Activated CD4-positive, alpha-beta T cell treated with anti-CD3 and anti-CD28 coated beads for 4 hours (primary cell): ENCODE measurements at regions not wholly inside any gene's neighbourhood (a gene's known extent, or its start where the extent isn't known, plus 50 kb on each side); places are given as distances from the start of the nearest gene placed in this dataset.

Experiments
- DNase-seq, 2 donors: peaks; one replicate each; pipeline ENCODE4 v3.0.0-alpha.2; 2020

DNA sequence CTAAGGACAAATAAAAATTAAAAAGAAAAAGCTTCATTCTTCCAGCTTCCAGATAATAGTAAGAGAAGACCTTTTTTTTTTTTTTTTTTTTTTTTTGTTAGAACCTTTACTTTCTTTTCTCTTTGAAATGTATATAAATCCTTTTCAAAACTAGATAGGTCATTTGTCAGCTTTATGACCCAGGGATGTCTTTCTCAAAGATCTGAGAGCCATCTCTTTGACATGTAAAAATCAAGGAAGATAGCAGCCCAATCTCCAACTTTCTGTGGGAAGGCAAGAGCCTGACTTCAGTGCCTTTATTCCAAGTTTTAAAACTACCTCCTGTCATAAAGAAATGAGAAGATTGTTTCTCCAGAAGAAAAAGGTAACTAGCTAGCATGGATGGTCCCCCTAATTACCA, 203.3 kb upstream of the LRFN5 start:
- DNase-seq = no peak

DNA sequence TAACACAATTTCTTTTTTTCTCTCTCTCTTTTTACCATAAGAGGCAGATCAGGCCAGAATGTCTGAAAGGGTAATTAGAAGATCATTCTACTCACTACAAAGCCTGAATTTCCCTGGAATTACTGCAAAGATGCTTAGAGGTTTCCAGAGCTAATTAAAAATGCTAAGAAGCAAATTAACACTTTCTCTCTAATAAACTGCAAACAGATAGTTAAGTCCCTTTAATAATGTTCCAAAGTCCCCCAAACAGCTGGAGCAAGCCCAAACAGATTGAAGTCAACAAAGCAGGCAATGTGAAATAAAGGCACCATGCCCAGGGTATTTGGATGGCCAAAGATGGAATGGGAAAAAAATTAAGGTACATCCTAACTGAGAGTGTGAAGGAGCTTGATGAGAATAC, 208.8 kb upstream of the LRFN5 start:
- DNase-seq = no peak

DNA sequence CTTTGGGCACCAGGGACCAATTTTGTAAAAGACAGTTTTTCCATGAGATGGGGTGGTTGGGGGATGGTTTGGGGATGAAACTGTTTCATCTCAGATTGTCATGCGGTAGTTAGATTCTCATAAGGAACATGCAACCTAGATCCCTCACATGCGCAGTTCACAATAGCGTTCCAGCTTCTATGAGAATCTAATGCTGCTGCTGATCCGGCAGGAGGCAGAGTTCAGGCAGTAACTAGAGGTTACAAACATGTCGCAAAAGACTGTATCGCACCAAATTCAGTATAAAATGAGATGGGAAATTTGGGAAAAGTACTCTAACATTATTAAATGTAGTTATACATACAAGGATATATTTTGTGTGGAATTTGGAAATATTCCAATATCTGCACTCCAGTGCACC, 213.2 kb upstream of the LRFN5 start:
- DNase-seq = no peak

DNA sequence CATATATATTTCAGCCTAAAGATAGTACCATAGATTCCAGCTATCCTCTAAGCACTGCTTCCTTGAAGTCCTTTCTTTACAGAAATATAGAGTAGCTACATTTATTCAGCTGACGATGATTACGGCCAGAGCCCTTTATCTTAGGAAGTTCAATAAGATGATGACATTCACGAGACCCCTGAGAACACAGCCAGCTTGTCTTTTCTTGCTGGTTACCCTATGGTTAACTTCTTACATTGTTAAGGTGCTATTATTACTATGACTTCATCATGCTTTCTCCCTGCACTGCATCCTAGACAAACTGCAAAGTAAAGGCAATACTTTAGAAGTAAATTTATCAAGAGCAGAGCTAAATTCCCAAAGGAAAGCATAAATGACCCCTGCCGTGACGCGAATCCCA, 214.4 kb upstream of the LRFN5 start:
- DNase-seq = no peak

DNA sequence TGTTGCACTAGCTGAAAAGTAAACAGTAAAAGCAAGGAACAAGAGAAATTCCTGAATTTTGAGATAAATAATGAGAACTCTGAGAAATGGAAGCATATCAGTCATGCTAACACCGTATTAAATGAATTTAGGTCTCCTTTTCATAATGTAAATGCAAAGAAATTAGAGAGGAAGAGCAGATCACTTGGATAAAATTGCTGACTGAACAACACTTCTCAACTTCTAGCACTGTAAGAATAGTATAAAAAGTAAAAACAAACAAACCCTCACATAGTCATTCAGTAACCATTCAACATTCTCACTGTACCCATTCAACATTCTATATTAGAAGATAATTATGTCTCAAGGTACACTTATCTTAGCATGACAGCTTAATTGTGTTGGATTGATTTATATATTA, 217.3 kb upstream of the LRFN5 start:
- no peak for DNase-seq

DNA sequence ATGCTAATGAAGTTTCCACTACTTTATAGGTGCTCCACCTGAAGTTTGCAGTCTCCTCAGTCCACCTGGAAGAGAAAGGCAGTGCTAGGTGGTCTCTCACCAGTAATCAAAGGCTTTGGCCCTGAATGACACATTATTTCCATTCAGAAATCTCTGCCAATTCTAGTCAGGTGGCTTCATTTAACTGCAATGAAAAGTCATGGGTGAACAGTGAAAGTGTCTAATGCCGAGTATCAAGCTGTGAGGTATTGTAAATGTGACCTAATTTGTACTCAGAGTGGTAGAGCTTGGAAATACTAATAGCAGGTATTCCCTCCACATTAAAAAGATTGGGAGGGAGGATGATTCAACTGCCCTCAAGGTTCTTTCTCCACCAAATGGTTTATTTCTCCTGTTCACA, 220.9 kb upstream of the LRFN5 start:
- no peak for DNase-seq

DNA sequence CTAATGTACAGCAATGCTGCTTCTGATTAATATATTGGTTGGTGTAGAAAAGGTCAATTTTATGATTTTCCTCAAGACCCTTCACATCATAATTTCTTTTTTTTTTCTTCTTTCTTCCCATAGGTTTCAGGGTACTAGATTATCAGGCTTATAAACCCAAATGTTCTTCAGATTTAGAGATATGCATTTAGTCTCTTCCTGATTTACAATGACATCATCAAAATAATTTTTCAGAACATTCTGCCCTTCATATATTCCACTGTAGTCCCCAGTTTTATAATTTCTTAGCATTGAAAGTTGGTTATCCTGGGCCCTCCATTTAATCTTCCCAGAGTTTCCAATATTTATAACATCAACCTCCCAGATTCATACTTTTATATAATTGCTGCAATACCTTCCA, 226.7 kb upstream of the LRFN5 start:
- no peak for DNase-seq

DNA sequence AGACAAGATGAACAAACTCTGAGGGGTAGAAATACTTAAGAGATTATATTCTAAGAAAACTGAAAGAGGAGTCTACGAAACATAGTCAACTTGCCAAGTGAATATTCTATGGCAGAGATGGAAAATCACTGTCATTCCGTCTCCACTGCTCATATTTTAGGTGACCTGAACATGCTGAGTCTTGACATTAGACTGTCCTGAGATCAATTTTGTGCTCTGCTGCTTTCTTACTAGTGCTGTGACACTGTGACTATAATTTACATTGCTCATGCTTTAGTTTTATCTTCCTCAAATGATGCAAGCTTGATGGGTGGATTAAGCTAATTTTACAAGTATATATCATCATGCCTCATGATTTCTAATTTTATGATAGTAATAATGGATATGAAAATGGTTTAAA, 228.2 kb upstream of the LRFN5 start:
- no peak for DNase-seq

DNA sequence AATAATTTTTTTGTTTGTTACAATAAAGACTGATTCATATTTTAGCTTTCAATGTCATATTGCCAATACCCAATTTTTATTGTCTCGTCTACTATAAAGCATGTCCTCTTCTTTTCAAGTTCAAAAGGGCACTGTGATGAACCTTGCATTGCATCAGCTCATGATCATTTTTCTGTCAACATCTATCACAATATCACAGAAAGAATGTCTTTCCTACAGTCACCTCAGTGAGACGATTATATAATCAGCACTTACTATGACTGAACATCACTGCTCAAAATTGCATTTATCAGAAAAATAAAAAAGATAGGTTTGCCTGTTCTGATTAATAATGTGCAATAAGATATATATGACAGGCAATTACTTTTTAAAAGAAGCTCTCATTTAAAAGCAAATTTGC, 228.7 kb upstream of the LRFN5 start:
- DNase-seq = no peak

DNA sequence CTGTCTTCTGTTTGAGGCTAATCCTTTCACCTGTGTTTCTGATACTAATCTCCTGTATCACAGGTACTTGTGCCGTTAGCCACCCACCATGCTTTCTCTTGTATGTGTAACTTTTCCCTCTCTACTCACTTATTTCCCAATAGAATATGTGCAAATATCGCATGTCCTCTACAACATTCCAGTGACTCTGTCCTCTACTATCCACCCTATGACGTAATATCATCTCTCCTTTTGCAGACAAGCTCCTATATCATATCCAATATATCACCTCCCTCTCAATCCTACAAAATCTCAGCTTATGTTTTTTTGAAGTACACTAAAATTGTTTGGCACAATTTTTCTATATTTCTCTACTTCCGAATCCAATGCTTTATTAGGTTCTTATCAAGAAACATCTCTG, 232.6 kb upstream of the LRFN5 start:
- no peak for DNase-seq

DNA sequence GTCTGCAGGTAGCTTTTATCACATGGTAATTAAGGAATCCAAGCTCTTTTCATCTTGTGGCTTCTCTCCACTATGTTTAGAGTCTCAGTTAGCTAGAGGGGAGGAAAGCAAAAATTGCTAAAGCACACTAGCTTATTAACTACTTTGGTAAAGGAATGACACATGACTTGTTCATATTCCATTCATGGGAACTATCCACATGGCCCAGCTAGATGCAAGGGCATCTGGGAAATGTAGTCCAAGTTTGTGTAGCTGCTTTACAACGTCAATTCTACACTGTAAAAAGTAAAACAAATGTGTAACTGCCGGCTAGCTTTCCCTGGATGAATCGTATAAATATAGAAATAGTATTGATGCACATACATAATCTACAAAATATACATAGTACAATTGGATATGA, 244.5 kb upstream of the LRFN5 start:
- DNase-seq = no peak

DNA sequence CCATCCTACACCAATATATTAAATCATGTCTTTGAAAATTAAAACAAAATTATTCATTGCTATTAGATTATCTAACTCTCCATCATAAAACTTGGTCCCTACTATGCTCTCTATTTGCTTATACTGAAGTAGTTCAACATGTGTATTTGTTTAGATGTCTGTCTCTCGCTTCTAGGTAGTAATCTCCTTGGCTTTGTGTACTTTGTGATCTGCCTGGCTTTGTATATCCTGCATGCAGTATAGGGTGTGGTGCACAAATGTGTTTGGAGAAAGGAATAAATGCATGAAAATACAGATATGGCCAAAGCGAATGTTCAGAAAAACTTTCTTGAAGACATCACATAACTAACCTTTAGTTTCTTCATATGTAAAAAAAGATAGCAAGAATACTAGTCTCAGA, 246.6 kb upstream of the LRFN5 start:
- no peak for DNase-seq

DNA sequence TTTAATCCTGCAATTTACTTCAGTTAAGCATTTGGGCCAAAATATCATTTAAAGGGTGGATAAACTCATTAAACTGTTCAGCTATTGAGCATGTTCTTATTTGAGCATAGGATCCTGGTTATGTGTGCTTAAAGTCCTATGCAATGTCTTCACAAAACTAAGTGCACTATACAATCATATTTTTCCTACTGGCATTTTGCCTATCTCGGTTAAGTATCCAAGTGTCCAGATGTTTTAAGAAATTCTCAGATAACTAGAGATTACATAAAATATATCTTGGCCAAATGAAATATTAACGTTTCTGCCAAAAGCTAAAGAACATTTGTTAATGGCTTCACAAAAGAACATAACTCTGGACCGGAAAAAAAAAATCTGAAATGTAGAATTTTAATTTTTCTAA, 250.8 kb upstream of the LRFN5 start:
- DNase-seq = no peak

DNA sequence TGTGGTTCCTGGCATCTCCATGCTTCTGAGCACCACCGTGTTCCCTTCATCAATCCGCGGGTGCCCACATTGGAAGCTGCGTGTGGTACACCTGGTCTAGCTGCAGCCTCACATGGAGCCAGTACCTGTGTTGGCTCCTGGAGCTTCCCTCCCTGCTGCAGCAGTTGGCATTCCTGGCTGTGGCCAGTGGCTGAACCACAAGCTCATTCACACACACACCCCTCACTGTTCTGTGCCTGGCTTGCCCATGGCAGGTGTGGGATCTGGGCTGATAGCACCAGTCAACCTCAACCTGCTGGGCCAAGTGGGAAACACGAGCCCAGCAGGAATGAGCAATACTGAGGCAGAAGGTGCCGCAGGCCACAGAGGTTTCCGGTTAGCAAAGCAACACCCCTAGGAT, 256.2 kb upstream of the LRFN5 start:
- DNase-seq = no peak

DNA sequence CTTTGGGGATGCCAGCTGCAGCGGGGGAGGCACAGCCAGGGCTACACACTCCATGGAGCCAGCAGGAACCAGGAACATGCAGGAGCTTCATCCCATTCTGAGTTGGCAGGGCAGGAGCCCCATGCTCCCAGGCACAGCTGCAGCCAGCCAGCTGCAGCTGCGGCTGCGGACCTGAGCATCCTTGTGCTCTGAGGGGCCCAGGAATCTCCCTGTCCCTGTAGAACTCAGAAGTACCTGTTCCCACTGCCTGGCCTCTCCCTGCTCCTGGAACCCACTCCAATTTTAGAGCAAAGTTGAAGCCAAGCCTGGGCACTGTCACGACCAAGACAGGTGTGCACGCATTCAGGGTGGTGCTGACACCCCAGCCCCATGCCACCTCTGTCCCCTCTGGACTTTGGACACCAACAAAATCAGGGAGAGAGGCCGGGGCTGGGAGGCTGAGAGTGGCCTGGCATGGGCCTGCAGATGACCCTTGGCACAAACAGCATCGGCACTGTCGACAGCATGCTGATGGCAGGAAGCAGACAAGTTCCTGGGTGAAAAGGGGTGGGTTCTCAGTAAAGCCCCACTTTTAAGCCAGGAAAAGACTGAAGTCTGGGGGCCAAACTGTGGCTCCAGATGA, 257.3 kb upstream of the LRFN5 start:
- no peak for DNase-seq

DNA sequence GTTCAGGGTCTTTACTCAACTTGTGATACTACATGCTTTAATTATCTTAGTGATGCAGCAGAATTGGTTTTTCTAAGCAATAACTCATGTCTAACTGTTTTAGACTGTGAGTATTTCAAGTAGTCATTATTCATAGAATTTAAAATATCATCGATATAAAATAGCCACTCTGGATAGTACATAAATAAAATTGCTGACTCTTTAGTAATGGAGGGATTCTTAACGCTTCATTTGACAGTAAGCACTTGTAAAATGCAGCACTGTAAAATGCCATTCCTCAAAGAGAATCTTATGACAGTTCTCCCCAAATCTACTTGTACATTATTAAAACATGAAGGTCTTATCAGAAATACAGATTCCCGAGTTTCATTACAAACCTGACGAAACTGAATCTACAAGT, 262.8 kb upstream of the LRFN5 start:
- no peak for DNase-seq

DNA sequence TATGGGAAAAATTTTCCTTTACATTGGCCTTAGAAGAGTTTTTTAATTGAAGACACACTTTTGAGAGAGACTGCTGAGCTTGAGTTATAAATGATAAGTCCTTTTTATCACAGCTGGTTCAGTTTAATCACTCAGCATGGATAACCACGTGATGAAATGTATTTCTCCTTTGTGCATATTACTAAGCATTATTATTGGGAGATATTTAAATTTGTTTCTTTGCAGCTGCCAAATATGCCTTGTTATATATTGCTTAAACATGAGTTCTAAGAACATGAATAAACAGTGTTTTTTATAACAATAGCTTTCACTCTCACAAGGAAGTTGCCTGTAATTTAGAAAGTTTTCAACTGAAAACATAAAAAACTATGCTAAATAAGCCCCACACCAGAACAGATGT, 293.5 kb upstream of the LRFN5 start:
- DNase-seq = no peak

DNA sequence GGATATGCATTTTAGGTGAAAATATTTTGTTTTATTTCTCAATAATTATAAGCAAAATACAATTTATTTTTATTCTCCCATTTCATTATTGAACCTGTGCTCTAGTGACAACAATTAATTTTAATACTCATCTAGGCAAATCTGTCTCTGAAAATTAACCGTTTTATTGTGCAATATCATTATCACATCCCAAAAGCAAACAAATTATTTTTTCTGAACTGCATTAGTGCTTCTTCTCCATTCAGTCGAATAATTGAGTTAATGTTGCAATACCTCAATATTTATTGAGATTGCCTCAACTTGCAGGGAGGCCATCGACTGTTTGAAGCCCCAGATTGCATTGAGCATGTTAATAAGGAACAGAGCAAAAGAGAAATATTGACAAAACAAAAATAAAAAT, 303.2 kb upstream of the LRFN5 start:
- no peak for DNase-seq

DNA sequence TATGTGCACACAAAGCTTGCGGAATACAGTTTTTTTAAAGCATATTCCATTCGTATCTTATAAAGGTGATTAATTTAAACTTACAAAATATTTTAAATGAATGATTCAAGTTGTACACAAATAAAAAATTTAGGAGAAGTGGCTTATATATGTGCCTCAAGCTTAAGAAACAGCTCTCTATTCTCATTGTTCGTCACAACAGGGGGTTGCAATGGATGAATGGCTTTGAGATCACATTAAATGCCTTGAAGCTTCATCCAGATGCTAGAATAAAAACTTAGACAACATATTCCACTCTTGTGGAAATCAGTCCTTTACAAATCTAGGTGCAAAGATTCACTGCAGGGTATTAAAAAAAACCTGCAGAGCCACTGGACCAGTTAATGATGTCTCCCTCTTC, 303.9 kb upstream of the LRFN5 start:
- no peak for DNase-seq

DNA sequence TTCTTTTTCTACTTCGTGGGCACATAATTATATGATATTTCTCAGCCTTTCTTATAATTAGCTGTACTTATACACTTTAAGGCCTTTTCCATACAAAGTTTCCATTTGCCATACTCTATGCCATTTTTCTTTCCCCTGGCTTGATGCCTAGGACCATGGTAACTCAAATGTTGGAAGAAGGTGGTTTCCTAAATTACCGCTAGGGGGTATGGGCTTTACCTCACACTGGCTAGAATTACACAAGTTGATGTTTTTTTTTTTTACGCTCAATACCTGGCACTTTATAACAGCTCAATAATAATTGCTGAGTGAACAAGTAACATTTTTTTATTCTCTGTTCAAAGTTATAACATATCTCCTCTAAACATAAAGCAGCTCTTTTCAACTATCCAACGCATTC, 306.8 kb upstream of the LRFN5 start:
- DNase-seq = no peak

DNA sequence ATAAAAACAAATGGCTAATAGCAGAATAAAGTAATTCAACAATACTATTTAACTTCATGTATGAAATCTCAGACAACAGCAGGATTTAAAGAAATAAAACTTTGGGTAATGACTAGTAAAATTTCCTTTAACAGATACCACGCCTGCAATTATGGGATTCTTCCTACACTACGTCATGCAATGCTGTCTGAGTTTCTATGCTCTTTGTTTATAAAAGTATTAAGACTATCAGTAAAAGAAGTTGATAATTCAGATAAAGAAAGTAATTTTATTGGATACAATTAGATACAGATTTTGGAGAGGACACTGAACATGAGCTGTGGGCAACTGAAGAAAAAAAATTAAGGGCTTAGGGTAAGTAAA, 308.4 kb upstream of the LRFN5 start:
- DNase-seq = no peak

DNA sequence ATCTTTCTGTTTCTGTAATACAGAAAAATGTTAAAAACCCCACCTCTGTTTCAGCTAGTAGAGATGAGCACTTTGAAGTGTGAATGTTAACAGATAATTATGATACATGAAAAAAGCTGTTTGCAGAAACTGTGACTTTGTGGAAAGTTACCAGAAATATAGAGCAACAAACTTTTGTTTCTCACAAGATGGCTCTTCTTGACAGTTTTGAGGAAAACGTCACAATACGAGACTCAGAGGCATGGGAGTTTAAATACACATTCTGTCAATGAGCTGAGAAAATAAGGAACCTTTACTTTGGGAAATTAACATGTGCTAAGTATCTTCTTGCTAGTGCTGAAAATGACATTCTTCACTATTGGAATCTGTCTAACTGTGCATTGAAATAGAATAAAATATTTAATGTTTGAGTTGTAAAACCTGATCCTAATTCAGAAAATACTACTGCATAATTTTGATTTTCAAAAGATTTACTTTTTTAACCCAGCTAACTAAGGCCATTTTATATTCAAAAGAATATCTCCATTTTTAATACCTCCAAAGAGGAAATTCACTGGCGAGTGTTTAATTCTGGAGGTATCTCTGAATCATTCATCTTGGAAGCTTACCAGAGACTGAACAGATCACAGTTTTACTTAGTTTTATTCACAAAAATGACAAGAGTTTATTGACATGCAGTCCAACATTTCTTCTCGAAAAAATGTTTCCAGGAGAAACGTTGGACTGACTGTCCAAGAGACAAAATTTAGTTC, 308.9 kb upstream of the LRFN5 start:
- no peak for DNase-seq

DNA sequence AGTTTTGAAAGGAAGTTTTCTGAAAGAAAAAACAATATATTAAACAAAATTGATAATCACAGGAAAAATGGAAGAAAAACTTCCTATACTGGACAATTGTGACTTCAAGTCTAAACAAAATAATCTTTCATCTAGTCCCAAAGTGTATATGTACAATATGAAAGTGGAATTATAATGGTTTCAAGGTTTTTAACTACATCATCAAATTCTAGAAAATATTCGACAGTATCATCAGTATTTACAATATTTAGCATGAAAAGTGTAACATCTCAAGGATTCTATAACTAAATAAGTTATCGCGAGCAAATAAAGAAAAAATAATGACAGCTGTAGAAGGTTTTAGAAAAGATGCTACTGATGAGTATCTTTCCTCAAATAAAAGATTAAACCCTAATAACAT, 310.9 kb upstream of the LRFN5 start:
- no peak for DNase-seq

DNA sequence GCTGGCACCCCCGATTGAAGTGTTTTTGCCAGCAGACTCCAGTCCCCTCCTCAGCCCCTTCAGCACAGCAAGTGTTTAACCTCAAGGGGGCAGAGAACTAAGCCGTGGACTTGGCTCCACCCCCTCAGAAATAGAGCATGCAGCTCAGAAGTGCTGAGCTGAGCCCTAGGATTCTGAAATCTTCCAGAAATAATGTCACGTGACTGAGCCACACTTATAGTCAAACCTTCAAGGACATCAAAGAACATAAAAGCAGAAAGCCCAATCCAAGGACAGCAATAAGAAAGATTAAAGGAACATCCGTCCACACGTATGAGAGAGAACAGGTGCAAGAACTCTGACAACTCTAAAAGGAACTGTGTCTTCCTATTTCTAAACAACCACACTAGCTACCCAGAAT, 317.7 kb upstream of the LRFN5 start:
- no peak for DNase-seq

DNA sequence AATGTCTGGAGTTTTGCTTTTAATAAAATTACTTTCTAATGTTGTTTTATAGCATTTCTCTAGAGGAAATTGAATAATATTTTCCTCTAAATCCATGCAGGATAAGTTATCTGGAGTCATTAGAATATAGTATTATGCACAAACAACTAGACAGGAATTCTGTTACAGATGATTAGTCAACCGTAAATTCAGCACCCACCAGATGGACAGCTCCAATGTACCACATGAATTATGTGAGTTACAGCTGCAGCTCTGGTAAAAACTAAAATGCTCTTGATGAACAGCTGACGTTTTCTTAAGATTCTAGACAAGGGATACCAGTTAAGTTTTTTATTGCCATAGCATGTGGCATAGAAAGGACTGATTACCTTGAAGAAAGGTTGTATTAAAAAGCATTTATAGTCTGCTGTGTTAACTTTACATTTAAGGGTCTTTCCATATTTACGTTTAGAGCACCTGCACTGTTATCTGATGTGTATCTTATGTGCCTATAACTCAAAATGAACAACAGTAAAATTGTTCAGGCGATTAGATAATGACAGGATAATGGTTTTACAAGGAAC, 321.4 kb upstream of the LRFN5 start:
- DNase-seq = no peak
